LNCAP (cell line): ENCODE measurements at regions not wholly inside any gene's neighbourhood (a gene's known extent, or its start where the extent isn't known, plus 50 kb on each side); places are given as distances from the start of the nearest gene placed in this dataset.

ENCODE experiments used
- TF ChIP-seq, protein P1 (sequence below): fragments of 450-650 bp; IDR thresholded peaks from 2 replicates; pipeline ENCODE4 v1.5.1; 2017; ENCODE audit warnings: mild to moderate bottlenecking

DNA sequence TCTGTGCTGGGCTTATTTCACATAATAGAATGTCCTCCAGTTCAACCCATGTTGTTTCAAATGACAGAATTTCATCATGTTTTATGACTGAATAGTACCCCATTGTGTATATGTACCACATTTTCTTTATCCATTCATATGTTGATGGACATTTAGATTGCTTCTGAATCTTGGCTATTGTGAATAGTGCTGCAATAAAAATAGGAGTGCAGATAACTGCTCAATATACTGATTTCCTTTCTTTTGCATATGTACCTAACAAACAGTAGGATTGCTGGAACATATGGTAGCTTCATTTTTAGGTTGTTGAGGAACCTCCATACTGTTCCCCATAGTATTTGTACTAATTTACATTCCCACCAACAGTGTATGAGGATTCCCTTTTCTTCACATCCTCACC lies 491.1 kb downstream of the BRINP3 start:
- TF ChIP-seq, protein P1, sequence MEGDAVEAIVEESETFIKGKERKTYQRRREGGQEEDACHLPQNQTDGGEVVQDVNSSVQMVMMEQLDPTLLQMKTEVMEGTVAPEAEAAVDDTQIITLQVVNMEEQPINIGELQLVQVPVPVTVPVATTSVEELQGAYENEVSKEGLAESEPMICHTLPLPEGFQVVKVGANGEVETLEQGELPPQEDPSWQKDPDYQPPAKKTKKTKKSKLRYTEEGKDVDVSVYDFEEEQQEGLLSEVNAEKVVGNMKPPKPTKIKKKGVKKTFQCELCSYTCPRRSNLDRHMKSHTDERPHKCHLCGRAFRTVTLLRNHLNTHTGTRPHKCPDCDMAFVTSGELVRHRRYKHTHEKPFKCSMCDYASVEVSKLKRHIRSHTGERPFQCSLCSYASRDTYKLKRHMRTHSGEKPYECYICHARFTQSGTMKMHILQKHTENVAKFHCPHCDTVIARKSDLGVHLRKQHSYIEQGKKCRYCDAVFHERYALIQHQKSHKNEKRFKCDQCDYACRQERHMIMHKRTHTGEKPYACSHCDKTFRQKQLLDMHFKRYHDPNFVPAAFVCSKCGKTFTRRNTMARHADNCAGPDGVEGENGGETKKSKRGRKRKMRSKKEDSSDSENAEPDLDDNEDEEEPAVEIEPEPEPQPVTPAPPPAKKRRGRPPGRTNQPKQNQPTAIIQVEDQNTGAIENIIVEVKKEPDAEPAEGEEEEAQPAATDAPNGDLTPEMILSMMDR, result no peak

DNA sequence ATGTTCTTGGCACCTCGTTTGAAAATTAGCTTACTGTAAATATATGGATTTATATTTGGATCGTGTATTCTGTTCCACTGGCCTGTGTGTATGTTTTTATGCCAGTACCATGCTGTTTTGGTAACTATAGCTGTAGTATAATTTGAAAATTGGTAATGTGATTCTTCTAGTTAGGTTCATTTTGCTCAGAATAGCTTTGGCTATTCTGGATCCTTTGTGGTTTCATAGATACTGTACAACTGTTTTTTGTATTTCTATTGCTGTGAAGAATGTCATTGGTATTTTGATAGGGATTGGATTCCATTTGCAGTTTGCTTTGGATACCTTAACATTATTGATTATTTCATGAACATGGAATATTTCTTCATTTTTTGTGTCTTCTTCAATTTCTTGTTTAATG lies 490.2 kb downstream of the BRINP3 start:
- TF ChIP-seq, protein P1, result no peak

DNA sequence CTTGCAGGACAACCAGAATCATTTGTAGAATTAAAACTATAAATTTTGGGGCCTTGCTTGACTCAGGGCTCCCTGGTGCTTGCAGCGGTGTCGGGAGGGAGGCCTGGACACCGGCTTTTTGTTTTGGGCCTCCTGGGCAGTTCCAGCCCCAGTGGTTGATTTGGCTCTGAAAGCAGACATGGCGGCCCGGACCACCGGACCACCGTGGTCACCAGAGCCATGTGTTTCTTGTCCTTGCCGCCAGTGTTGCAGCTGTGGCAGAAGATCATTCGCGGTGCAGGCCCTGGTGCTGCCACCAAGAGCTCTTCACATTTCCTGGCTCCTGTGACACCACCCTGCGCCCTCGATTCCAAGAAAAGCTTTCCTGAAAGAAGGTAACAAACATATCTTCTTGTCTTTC lies 484.8 kb downstream of the BRINP3 start:
- TF ChIP-seq, protein P1, result no peak

DNA sequence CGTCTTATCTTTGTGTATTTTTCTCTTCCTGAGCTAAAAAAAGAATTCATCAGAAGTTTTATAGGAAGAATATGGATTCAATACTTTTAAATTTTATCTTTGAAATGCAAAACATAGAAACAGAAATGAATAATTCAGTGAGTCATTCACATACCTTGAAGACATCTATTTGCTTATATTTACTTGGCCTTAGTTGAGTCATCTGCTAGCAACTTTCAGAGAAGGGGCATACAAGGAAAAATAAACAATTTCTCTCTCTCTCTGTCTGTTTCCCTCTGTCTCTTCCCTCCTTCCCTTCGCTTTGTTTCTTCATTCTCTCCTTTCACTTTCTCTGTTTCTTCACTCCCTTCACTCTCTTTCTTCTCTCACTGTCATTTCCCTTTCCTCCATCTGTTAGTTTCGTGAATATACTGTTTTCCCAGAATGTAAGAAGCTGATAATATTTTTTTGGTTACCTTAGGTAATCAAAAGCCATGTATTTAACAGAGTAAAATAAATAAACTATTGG lies 477.2 kb downstream of the BRINP3 start:
- TF ChIP-seq, protein P1, result no peak

DNA sequence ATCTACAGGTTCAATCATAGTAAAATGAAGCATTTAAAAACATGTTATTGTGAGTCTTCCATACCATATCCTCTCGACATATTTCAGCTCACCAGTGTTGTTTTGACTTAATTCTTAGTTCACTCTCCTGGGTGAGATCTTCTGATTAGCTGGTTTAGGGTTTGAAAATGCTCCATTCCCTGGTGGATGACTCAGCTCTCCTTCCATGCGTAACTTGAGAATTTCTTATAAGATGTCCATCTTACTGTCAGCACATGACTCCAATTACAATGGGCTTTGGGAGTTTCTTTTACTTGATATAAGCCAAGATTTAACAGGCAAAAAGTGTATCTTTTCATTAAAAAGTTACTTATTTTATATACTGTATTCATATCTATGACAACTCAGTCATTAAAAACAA lies 476.5 kb downstream of the BRINP3 start:
- TF ChIP-seq, protein P1, result no peak

DNA sequence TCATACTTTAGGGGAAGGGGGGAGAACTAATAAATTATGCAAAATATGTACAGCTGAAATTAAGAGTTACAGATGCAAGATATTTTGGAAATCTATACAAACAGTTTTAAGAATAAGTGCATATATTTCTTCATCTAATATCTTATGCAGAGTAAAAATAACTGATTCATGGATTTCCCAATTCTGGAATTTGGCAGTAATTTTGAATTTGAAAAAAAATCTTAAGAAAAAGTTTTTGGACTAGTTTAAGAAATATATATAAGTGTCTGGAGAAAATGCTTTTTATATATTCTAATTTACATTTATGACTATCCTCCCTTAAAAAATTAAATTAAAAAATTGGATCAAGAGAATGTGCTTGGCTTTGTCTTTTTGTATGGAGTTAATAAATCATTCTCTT lies 474.3 kb downstream of the BRINP3 start:
- TF ChIP-seq, protein P1, result no peak

DNA sequence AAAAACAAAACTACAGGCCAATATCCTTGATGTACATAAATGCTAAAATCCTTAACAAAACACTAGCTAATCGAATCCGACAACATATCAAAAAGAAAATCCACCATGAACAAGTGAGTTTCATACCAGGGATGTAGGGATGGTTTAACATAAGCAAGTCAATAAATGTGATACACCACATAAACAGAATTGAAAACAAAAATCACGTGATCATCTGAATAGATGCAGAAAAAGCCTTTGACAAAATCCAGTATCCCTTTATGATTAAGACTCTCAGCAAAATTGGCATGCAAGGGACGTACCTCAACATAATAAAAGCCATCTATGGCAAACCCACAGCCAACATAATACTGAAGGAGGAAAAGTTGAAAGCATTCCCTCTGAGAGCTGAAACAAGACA lies 466.1 kb downstream of the BRINP3 start:
- TF ChIP-seq, protein P1, result no peak

DNA sequence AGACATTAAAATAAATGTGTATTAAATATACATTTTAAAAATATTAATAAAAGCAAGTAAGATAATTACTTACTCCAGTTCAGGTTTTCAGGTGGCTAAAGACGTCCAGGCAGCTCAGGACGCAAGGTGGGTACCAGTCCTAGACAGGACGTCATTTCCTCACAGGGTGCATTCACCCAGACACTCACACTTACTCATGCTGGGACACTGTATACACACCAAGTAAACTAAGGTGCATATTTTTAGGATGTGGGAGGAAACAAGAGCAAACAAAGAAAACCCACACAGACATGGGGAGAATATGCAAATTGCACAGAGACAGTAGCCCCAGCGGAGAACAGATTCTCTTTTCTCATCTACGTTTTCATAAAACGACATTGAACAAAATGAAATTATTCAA lies 457.9 kb downstream of the BRINP3 start:
- TF ChIP-seq, protein P1, result no peak
